DOHH2 (cell line): ENCODE measurements at regions not wholly inside any gene's neighbourhood (a gene's known extent, or its start where the extent isn't known, plus 50 kb on each side); places are given as distances from the start of the nearest gene placed in this dataset.

ENCODE experiments used
- EZH2phosphoT487 ChIP-seq: fragments of 200-600 bp; sonication (generic); IDR thresholded peaks from 2 replicates; pipeline ENCODE4 v1.6.1; 2017; ENCODE audit warnings: borderline replicate concordance, mild to moderate bottlenecking, antibody characterized with exemption, low read length, moderate library complexity, mixed read lengths
- TF ChIP-seq, protein P1 (sequence below): fragments of 200-600 bp; sonication (generic); IDR thresholded peaks from one replicate; pipeline ENCODE4 v1.5.1; 2014; ENCODE audit warnings: antibody characterized with exemption, mild to moderate bottlenecking, low read depth, low read length; ENCODE audit not compliant: poor library complexity, severe bottlenecking

DNA sequence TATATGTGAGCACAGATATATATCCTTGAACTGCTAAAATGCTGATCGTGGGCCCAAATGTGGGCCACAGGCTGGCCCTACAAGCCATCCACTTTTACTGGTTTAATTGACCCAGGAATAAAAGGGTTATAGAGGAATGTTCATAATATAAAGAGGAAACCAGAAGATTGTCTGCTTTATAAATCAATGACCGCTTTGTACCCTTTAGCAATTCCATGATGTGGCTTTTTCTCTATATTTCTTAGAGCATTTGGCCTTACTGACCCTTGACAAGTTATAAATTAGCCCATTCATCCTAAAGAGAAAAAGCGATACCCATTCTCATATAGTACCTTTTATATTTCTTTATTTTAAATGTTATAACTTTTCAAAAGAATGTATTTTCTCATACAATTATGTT lies 87.1 kb upstream of the ITGA4 start:
- TF ChIP-seq, protein P1, sequence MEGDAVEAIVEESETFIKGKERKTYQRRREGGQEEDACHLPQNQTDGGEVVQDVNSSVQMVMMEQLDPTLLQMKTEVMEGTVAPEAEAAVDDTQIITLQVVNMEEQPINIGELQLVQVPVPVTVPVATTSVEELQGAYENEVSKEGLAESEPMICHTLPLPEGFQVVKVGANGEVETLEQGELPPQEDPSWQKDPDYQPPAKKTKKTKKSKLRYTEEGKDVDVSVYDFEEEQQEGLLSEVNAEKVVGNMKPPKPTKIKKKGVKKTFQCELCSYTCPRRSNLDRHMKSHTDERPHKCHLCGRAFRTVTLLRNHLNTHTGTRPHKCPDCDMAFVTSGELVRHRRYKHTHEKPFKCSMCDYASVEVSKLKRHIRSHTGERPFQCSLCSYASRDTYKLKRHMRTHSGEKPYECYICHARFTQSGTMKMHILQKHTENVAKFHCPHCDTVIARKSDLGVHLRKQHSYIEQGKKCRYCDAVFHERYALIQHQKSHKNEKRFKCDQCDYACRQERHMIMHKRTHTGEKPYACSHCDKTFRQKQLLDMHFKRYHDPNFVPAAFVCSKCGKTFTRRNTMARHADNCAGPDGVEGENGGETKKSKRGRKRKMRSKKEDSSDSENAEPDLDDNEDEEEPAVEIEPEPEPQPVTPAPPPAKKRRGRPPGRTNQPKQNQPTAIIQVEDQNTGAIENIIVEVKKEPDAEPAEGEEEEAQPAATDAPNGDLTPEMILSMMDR, result no peak
- no peak for TF ChIP-seq EZH2phosphoT487
